ENCODE measurements at regions not wholly inside any gene's neighbourhood (a gene's known extent, or its start where the extent isn't known, plus 50 kb on each side); places are given as distances from the start of the nearest gene placed in this dataset.
"Not testable (repeated sequence)": the region's sequence is repeated elsewhere in the genome, so short reads cannot be mapped to it uniquely, and the experiment has no call there.

- not testable (repeated sequence) for H3K9me3 ChIP-seq (ENCODE audit: low read depth, low read length); H3K4me3 ChIP-seq (ENCODE audit: low read length); H3K4me1 ChIP-seq (ENCODE audit: insufficient read depth, low read length); H3K27me3 ChIP-seq (ENCODE audit: insufficient read depth, low read length)
Measured at GRCh38 chr18:22602456-22602855, 184.7 kb upstream of the CTAGE1 start.

DNA sequence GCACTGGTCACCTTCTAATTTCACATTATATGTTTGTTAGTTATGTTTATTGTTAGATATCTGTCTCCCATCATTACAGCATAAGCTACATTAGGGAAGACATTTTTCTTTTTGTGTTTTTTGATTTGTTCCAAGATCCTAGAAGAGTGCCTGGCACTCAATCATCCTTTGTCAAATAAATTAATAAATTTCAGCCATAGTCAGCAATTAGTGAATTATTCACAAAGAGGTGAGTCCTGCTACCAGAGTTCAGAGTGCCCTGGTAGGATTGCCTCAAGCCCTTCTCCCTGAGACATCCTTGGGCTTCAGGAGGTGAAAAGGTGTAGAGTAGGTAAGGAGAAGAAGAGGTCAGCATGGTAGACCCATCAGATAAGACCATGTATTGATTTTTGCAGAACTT lies 186.2 kb upstream of the CTAGE1 start:
- H3K4me3 ChIP-seq (ENCODE audit: low read length) = no peak overlapping the region
- no peaks in the 10 kb centered on the region for H3K9me3 ChIP-seq (ENCODE audit: low read depth, low read length)
- H3K4me1 ChIP-seq (ENCODE audit: insufficient read depth, low read length) = no peaks in the 10 kb centered on the region
- no peaks in the 10 kb centered on the region for H3K27me3 ChIP-seq (ENCODE audit: insufficient read depth, low read length)

DNA sequence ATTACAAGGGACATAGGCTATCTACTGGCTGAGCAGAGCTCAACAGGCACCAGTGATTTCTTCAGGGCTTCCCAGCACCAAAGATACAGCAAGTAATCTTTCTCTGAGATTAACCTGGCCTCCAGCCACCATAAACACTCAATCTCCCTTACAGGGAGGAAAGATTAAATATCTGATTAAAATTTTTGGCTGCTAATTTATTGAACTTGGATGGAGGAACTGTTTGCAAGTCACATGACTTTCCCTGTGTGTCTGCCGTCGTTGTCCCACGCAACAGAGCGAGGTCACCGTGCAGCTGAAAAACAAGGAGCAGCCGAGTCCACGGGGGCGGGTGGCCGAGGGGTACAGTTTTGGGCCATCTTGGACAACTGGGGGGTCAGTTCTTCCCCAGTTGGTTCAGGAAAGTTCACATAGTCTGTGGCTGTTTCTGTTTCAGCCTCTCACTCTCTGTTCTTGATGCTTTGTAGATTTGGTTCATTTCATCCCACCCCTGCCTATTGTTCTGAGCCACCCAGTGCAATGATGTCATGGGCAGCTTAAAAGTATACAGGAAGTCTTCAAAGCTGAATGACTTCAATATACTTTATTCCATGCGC lies 186.8 kb upstream of the CTAGE1 start:
- no peak overlapping the region for H3K4me3 ChIP-seq (ENCODE audit: low read length)
- H3K27me3 ChIP-seq (ENCODE audit: insufficient read depth, low read length) = no peaks in the 10 kb centered on the region
- H3K4me1 ChIP-seq (ENCODE audit: insufficient read depth, low read length) = no peaks in the 10 kb centered on the region
- H3K9me3 ChIP-seq (ENCODE audit: low read depth, low read length) = no peaks in the 10 kb centered on the region

GRCh38 chr18:22604986-22605421 lies 187.3 kb upstream of the CTAGE1 start:
- no peak overlapping the region for H3K4me3 ChIP-seq (ENCODE audit: low read length)
- H3K27me3 ChIP-seq (ENCODE audit: insufficient read depth, low read length) = peaks cover 2% of the 10 kb centered on the region
- H3K4me1 ChIP-seq (ENCODE audit: insufficient read depth, low read length) = no peaks in the 10 kb centered on the region
- H3K9me3 ChIP-seq (ENCODE audit: low read depth, low read length) = no peaks in the 10 kb centered on the region

DNA sequence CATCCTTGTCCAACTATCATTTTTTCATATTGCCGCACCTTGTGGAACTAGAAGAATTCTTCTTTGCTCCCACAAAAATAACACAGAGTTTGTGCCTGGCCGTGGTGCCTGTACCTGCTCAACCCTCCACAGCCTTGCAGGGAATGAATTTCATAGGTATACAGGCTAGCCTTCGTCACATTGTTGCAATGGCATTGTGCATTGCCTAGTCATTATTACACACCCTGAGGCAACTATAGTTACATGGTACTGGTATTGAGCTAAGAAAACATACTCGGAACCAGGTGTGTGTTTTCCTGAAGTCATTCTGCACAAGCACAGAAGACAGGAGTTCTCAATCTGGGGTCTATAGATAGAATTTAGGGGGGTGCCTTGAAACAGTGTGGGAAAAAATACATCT lies 188.0 kb upstream of the CTAGE1 start:
- Histone ChIP-seq H3K4me3 (ENCODE audit: low read length) (no peak overlapping the region), H3K4me1 (ENCODE audit: insufficient read depth, low read length) (no peaks in the 10 kb centered on the region), H3K27me3 (ENCODE audit: insufficient read depth, low read length) (peaks cover 2% of the 10 kb centered on the region), H3K9me3 (ENCODE audit: low read depth, low read length) (no peaks in the 10 kb centered on the region)

GRCh38 chr18:22606563-22607283 lies 189.0 kb upstream of the CTAGE1 start:
- H3K27me3 ChIP-seq (ENCODE audit: insufficient read depth, low read length) = peaks cover 2% of the 10 kb centered on the region
- H3K9me3 ChIP-seq (ENCODE audit: low read depth, low read length) = no peaks in the 10 kb centered on the region
- no peak overlapping the region for H3K4me3 ChIP-seq (ENCODE audit: low read length)
- no peaks in the 10 kb centered on the region for H3K4me1 ChIP-seq (ENCODE audit: insufficient read depth, low read length)

GRCh38 chr18:22607284-22607635 lies 189.5 kb upstream of the CTAGE1 start:
- H3K4me1 ChIP-seq (ENCODE audit: insufficient read depth, low read length) = no peaks in the 10 kb centered on the region

GRCh38 chr18:22608847-22609246 lies 191.1 kb upstream of the CTAGE1 start:
- H3K27me3 ChIP-seq (ENCODE audit: insufficient read depth, low read length) = peaks cover 2% of the 10 kb centered on the region
- no peak overlapping the region for H3K4me3 ChIP-seq (ENCODE audit: low read length)
- no peaks in the 10 kb centered on the region for H3K9me3 ChIP-seq (ENCODE audit: low read depth, low read length)
- H3K4me1 ChIP-seq (ENCODE audit: insufficient read depth, low read length) = no peaks in the 10 kb centered on the region

More at GRCh38 chr18:22607284-22607635, 189.5 kb upstream of the CTAGE1 start:
- H3K9me3 ChIP-seq (ENCODE audit: low read depth, low read length) = no peaks in the 10 kb centered on the region
- H3K27me3 ChIP-seq (ENCODE audit: insufficient read depth, low read length) = peaks cover 2% of the 10 kb centered on the region
- H3K4me3 ChIP-seq (ENCODE audit: low read length) = no peak overlapping the region

GRCh38 chr18:22609642-22610041 lies 191.9 kb upstream of the CTAGE1 start:
- Histone ChIP-seq H3K4me3 (ENCODE audit: low read length) (no peak overlapping the region), H3K4me1 (ENCODE audit: insufficient read depth, low read length) (no peaks in the 10 kb centered on the region), H3K9me3 (ENCODE audit: low read depth, low read length) (no peaks in the 10 kb centered on the region), H3K27me3 (ENCODE audit: insufficient read depth, low read length) (peaks cover 2% of the 10 kb centered on the region)

DNA sequence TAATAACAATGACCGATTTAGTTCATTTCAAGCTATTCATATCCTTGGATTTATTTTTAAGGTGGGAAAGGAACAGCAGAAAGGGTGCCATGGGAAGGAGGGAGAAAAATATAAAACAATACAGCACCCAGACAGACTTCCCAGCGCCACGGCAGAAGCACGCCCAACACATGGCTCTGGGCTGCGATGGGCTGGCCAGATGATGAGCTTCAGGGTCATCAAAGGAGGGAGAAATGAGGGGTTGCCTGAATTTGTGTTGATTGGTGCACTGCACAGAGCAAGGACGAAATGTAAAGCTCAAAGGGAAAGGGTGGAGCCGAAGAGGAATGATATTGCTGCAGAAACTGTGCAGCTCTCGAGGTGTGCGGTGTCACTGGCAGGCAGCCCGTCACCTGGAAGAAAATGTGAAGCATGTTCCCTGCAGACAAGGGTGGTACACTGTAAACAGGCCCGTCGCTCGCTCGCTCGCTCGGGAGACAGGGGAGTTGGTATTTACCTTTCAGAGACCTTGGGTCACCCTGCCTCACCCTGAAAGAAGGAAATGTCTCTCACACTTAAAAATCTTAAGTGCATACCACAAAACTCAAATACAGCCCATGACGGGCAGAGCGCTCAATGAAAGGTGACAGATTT lies 195.5 kb upstream of the CTAGE1 start:
- H3K4me3 ChIP-seq (ENCODE audit: low read length) = no peak overlapping the region
- H3K9me3 ChIP-seq (ENCODE audit: low read depth, low read length) = no peaks in the 10 kb centered on the region
- no peaks in the 10 kb centered on the region for H3K4me1 ChIP-seq (ENCODE audit: insufficient read depth, low read length)
- H3K27me3 ChIP-seq (ENCODE audit: insufficient read depth, low read length) = peaks cover 2% of the 10 kb centered on the region

- Histone ChIP-seq H3K4me3 (ENCODE audit: low read length) (no peak overlapping the region), H3K27me3 (ENCODE audit: insufficient read depth, low read length) (peaks cover 2% of the 10 kb centered on the region), H3K4me1 (ENCODE audit: insufficient read depth, low read length) (no peaks in the 10 kb centered on the region), H3K9me3 (ENCODE audit: low read depth, low read length) (no peaks in the 10 kb centered on the region)
Measured at GRCh38 chr18:22613788-22614187, 196.1 kb upstream of the CTAGE1 start.

DNA sequence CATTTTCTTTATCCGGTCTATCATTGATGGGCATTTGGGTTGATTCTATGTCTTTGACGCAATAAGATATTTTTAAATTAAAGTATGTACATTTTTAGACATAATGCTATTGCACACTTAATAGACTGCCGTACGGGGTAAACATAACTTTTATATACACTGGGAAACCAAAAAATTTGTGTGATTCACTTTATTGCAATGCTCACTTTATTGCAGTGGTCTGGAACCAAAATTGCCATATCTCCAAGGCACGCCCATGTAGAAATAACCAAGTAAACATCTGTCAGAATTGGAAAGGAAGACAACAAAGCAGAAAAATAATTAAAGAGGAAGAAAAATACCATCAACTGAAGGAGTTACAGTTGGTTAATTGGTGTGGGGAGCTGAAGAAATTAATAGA lies 205.8 kb upstream of the CTAGE1 start:
- Histone ChIP-seq H3K27me3 (ENCODE audit: insufficient read depth, low read length) (no peaks in the 10 kb centered on the region), H3K4me1 (ENCODE audit: insufficient read depth, low read length) (no peaks in the 10 kb centered on the region), H3K4me3 (ENCODE audit: low read length) (no peak overlapping the region), H3K9me3 (ENCODE audit: low read depth, low read length) (no peaks in the 10 kb centered on the region)

DNA sequence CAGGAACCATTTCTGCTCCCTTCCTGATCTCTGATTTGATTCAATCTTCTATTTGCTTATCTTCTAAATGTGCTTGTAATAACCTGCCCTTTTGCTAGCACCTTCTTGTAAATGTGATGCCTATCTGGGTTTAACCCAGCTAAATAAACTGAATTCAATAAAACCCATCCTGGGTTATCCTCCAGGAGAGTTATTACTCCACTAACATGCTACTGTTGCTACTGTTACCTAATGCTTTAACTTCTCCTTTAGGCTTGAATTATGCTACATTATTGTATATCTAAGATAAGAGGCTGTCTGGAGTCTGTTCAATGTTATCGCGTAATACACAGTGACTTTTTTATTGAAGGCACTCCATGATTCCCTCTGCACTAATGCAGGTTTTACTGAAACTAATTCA lies 206.5 kb upstream of the CTAGE1 start:
- Histone ChIP-seq H3K4me3 (ENCODE audit: low read length) (no peak overlapping the region), H3K4me1 (ENCODE audit: insufficient read depth, low read length) (no peaks in the 10 kb centered on the region), H3K9me3 (ENCODE audit: low read depth, low read length) (no peaks in the 10 kb centered on the region), H3K27me3 (ENCODE audit: insufficient read depth, low read length) (no peaks in the 10 kb centered on the region)

DNA sequence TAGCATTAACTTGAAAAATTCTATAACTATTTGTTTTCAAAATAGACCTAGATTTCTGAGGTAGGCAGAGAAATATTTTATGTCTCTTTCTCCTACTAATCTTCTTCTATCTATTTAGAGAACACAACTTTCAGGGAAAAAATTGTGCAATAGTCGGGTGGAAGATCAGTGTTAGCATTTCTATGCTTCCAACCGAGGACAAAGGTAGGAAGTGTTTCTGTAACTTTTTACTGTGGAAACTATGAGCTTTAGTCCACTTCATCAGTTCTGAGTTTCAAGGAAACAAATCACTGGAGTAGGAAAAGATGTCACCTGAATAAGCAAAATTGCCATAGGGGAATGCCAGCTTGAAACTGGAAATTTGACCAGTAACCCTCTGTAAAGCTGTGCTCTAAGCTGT lies 207.7 kb upstream of the CTAGE1 start:
- no peaks in the 10 kb centered on the region for H3K9me3 ChIP-seq (ENCODE audit: low read depth, low read length)
- H3K4me3 ChIP-seq (ENCODE audit: low read length) = no peak overlapping the region
- no peaks in the 10 kb centered on the region for H3K27me3 ChIP-seq (ENCODE audit: insufficient read depth, low read length)
- H3K4me1 ChIP-seq (ENCODE audit: insufficient read depth, low read length) = no peaks in the 10 kb centered on the region

- no peaks in the 10 kb centered on the region for H3K4me1 ChIP-seq (ENCODE audit: insufficient read depth, low read length)
- no peaks in the 10 kb centered on the region for H3K9me3 ChIP-seq (ENCODE audit: low read depth, low read length)
- H3K4me3 ChIP-seq (ENCODE audit: low read length) = no peak overlapping the region
- no peaks in the 10 kb centered on the region for H3K27me3 ChIP-seq (ENCODE audit: insufficient read depth, low read length)
Measured at GRCh38 chr18:22626771-22627170, 209.1 kb upstream of the CTAGE1 start.

GRCh38 chr18:22627506-22627905 lies 209.8 kb upstream of the CTAGE1 start:
- Histone ChIP-seq H3K4me3 (ENCODE audit: low read length) (no peak overlapping the region), H3K27me3 (ENCODE audit: insufficient read depth, low read length) (no peaks in the 10 kb centered on the region), H3K4me1 (ENCODE audit: insufficient read depth, low read length) (no peaks in the 10 kb centered on the region), H3K9me3 (ENCODE audit: low read depth, low read length) (no peaks in the 10 kb centered on the region)

Measured in mononuclear cell (primary cell).